ENCODE measurements at regions not wholly inside any gene's neighbourhood (a gene's known extent, or its start where the extent isn't known, plus 50 kb on each side); places are given as distances from the start of the nearest gene placed in this dataset.
"Not testable (repeated sequence)": the region's sequence is repeated elsewhere in the genome, so short reads cannot be mapped to it uniquely, and the experiment has no call there.

GRCh38 chr2:211205836-211206235 lies 649.4 kb downstream of the CPS1 start:
- DNase-seq (ENCODE audit: low spot score): no peak
- no peak for FAIRE-seq

GRCh38 chr2:211216221-211216620 lies 659.8 kb downstream of the CPS1 start:
- FAIRE-seq: no peak
- DNase-seq (ENCODE audit: low spot score): no peak

GRCh38 chr2:211219548-211219947 lies 663.1 kb downstream of the CPS1 start:
- DNase-seq (ENCODE audit: low spot score); FAIRE-seq: not testable (repeated sequence)

GRCh38 chr2:211225784-211226183 lies 669.4 kb downstream of the CPS1 start:
- DNase-seq (ENCODE audit: low spot score) (no peak), FAIRE-seq (no peak)

GRCh38 chr2:211228559-211228958 lies 672.2 kb downstream of the CPS1 start:
- DNase-seq (ENCODE audit: low spot score) (no peak), FAIRE-seq (no peak)

- no peak for FAIRE-seq
- DNase-seq (ENCODE audit: low spot score): no peak
Observed at GRCh38 chr2:211237586-211238275, 681.3 kb downstream of the CPS1 start.

GRCh38 chr2:211241891-211242290 lies 685.5 kb downstream of the CPS1 start:
- DNase-seq (ENCODE audit: low spot score) (no peak), FAIRE-seq (no peak)

- DNase-seq (ENCODE audit: low spot score) (no peak), FAIRE-seq (no peak)
Observed at GRCh38 chr2:211247751-211248150, 691.4 kb downstream of the CPS1 start.

GRCh38 chr2:211248841-211249240 lies 692.4 kb downstream of the CPS1 start:
- no peak for DNase-seq (ENCODE audit: low spot score)

GRCh38 chr2:211251016-211251415 lies 694.6 kb downstream of the CPS1 start:
- DNase-seq (ENCODE audit: low spot score) (no peak), FAIRE-seq (no peak)

More at GRCh38 chr2:211248841-211249240, 692.4 kb downstream of the CPS1 start:
- FAIRE-seq: no peak

GRCh38 chr2:211258646-211259335 lies 702.4 kb downstream of the CPS1 start:
- DNase-seq (ENCODE audit: low spot score): no peak
- no peak for FAIRE-seq

GRCh38 chr2:211259831-211260476 lies 703.6 kb downstream of the CPS1 start:
- no peak for FAIRE-seq
- DNase-seq (ENCODE audit: low spot score): no peak

- DNase-seq (ENCODE audit: low spot score) (no peak), FAIRE-seq (no peak)
Observed at GRCh38 chr2:211270257-211270656, 713.9 kb downstream of the CPS1 start.

GRCh38 chr2:211281430-211282073 lies 725.2 kb downstream of the CPS1 start:
- FAIRE-seq: no peak
- DNase-seq (ENCODE audit: low spot score): no peak

GRCh38 chr2:211302676-211303075 lies 746.3 kb downstream of the CPS1 start:
- FAIRE-seq (no peak), DNase-seq (ENCODE audit: low spot score) (no peak)

- FAIRE-seq: no peak
Observed at GRCh38 chr2:211306929-211307328, 750.5 kb downstream of the CPS1 start.

More at GRCh38 chr2:211306929-211307328, 750.5 kb downstream of the CPS1 start:
- no peak for DNase-seq (ENCODE audit: low spot score)

Data from RCC 7860 (cell line).